ENCODE measurements at regions not wholly inside any gene's neighbourhood (a gene's known extent, or its start where the extent isn't known, plus 50 kb on each side); places are given as distances from the start of the nearest gene placed in this dataset.

DNA sequence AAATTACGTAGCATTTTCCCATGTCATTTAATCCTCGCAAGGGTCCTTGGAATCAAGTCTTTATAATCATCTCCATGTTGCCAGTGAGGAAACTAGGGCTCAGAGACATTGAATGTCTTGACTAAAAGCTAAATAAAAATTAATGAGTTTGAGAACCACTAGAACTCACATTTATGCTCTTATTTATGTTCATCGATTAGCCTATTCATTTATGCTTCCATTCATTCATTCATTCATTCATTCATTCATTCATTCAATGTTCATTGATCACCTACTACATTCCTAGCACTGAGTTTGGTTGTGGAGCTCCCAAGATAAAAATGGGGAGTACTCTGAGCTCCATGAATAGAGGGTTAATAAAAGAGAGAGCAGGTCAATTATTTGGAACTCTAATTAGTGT is 59.7 kb downstream of the KCNA1 start:
- H3K79me2 ChIP-seq (ENCODE audit: low read length): no peaks in the 10 kb centered on the region
- H3K4me1 ChIP-seq (ENCODE audit: low read length): peaks cover 6% of the 10 kb centered on the region
- H3K27ac ChIP-seq (ENCODE audit: low read length): no peak overlapping the region
- H3K4me2 ChIP-seq (ENCODE audit: low read length): no peak overlapping the region
- no peaks in the 10 kb centered on the region for H3K9me3 ChIP-seq (ENCODE audit: insufficient read depth, low read length)
- H3K36me3 ChIP-seq (replicated peaks; ENCODE audit: low read depth, low read length): no peaks in the 10 kb centered on the region
- TF ChIP-seq EZH2phosphoT487 (IDR thresholded peaks at IDR 0.05; ENCODE audit: low read depth): no peak
- TF ChIP-seq, protein P1, sequence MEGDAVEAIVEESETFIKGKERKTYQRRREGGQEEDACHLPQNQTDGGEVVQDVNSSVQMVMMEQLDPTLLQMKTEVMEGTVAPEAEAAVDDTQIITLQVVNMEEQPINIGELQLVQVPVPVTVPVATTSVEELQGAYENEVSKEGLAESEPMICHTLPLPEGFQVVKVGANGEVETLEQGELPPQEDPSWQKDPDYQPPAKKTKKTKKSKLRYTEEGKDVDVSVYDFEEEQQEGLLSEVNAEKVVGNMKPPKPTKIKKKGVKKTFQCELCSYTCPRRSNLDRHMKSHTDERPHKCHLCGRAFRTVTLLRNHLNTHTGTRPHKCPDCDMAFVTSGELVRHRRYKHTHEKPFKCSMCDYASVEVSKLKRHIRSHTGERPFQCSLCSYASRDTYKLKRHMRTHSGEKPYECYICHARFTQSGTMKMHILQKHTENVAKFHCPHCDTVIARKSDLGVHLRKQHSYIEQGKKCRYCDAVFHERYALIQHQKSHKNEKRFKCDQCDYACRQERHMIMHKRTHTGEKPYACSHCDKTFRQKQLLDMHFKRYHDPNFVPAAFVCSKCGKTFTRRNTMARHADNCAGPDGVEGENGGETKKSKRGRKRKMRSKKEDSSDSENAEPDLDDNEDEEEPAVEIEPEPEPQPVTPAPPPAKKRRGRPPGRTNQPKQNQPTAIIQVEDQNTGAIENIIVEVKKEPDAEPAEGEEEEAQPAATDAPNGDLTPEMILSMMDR (IDR thresholded peaks at IDR 0.05; ENCODE audit: low read depth, low read length): no peak
- H4K20me1 ChIP-seq (ENCODE audit: insufficient read depth, low read length): no peaks in the 10 kb centered on the region
- no peak overlapping the region for H3K4me3 ChIP-seq (ENCODE audit: low read length)
- no peak overlapping the region for H2AFZ ChIP-seq (ENCODE audit: low read depth, low read length)
- peaks cover 63% of the 10 kb centered on the region for H3K27me3 ChIP-seq (ENCODE audit: low read depth, low read length)
- H3K9ac ChIP-seq (ENCODE audit: low read length): no peak overlapping the region

GRCh38 chr12:4974217-4974616 is 64.5 kb downstream of the KCNA1 start:
- H2AFZ ChIP-seq (ENCODE audit: low read depth, low read length): no peak overlapping the region

DNA sequence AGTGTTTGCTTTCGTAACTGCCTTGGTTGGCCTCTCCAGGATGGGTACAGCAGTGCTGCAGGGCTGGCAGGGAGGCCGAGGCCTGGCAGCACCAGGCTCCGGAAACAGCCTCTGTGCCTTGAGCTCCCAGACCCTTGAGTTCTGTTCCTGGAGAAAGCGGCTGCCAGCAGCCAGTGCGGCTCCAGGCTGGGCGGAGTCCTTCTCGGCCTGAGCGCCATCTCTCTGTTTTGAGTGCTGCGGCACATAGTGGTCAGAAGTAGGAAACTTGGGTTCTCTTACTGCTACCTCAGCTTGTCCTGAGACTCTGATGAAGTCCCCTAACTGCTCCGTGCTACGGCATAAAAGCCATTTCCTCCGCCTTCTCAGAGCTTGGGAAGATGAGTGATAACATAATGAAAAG is 65.9 kb downstream of the KCNA1 start:
- Histone ChIP-seq H3K4me1 (ENCODE audit: low read length) (peaks cover 6% of the 10 kb centered on the region), H2AFZ (ENCODE audit: low read depth, low read length) (no peak overlapping the region), H3K4me3 (ENCODE audit: low read length) (no peak overlapping the region), H3K36me3 (replicated peaks; ENCODE audit: low read depth, low read length) (no peaks in the 10 kb centered on the region), H3K4me2 (ENCODE audit: low read length) (no peak overlapping the region), H3K9me3 (ENCODE audit: insufficient read depth, low read length) (no peaks in the 10 kb centered on the region), H3K27me3 (ENCODE audit: low read depth, low read length) (peaks cover 45% of the 10 kb centered on the region), H4K20me1 (ENCODE audit: insufficient read depth, low read length) (no peaks in the 10 kb centered on the region), H3K79me2 (ENCODE audit: low read length) (no peaks in the 10 kb centered on the region), H3K9ac (ENCODE audit: low read length) (no peak overlapping the region), H3K27ac (ENCODE audit: low read length) (no peak overlapping the region)
- no peak for TF ChIP-seq EZH2phosphoT487 (IDR thresholded peaks at IDR 0.05; ENCODE audit: low read depth)
- TF ChIP-seq, protein P1 (IDR thresholded peaks at IDR 0.05; ENCODE audit: low read depth, low read length): no peak

More at GRCh38 chr12:4974217-4974616, 64.5 kb downstream of the KCNA1 start:
- H3K27me3 ChIP-seq (ENCODE audit: low read depth, low read length): peaks cover 44% of the 10 kb centered on the region
- no peak overlapping the region for H3K27ac ChIP-seq (ENCODE audit: low read length)
- no peak overlapping the region for H3K4me2 ChIP-seq (ENCODE audit: low read length)
- H3K9ac ChIP-seq (ENCODE audit: low read length): no peak overlapping the region
- no peak for TF ChIP-seq EZH2phosphoT487 (IDR thresholded peaks at IDR 0.05; ENCODE audit: low read depth)
- TF ChIP-seq, protein P1 (IDR thresholded peaks at IDR 0.05; ENCODE audit: low read depth, low read length): no peak
- no peaks in the 10 kb centered on the region for H4K20me1 ChIP-seq (ENCODE audit: insufficient read depth, low read length)
- H3K79me2 ChIP-seq (ENCODE audit: low read length): no peaks in the 10 kb centered on the region
- no peak overlapping the region for H3K4me3 ChIP-seq (ENCODE audit: low read length)
- no peaks in the 10 kb centered on the region for H3K9me3 ChIP-seq (ENCODE audit: insufficient read depth, low read length)
- peaks cover 6% of the 10 kb centered on the region for H3K4me1 ChIP-seq (ENCODE audit: low read length)
- no peaks in the 10 kb centered on the region for H3K36me3 ChIP-seq (replicated peaks; ENCODE audit: low read depth, low read length)

DNA sequence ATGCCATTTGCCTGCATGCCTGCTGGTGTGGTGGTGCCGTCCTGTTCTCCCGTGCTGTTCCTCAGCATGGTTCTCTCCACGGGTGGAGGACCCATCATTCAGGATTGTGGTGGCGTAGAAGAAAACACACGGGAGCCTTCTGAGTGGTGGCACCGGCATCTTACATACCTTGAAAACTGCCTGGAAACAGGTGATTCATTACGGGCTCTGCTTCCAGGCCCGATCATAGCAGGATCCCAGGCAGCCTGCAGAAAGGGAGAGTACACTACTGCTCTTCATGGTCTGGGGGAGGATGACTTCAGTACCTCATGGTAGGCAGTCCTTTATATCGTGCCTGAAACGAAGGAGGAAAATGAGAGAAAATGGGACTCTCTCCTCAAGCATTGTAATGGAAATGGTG is 66.6 kb upstream of the KCNA5 start:
- TF ChIP-seq, protein P1 (IDR thresholded peaks at IDR 0.05; ENCODE audit: low read depth, low read length): no peak
- no peak for TF ChIP-seq EZH2phosphoT487 (IDR thresholded peaks at IDR 0.05; ENCODE audit: low read depth)
- no peak overlapping the region for H3K27ac ChIP-seq (ENCODE audit: low read length)
- H3K4me3 ChIP-seq (ENCODE audit: low read length): no peak overlapping the region
- no peaks in the 10 kb centered on the region for H3K9me3 ChIP-seq (ENCODE audit: insufficient read depth, low read length)
- H4K20me1 ChIP-seq (ENCODE audit: insufficient read depth, low read length): no peaks in the 10 kb centered on the region
- H3K4me2 ChIP-seq (ENCODE audit: low read length): no peak overlapping the region
- H3K4me1 ChIP-seq (ENCODE audit: low read length): peaks cover under 1% of the 10 kb centered on the region; the same call in 1 of the 2 replicates
- H3K36me3 ChIP-seq (replicated peaks; ENCODE audit: low read depth, low read length): no peaks in the 10 kb centered on the region
- H3K79me2 ChIP-seq (ENCODE audit: low read length): no peaks in the 10 kb centered on the region
- no peak overlapping the region for H2AFZ ChIP-seq (ENCODE audit: low read depth, low read length)
- H3K9ac ChIP-seq (ENCODE audit: low read length): no peak overlapping the region
- H3K27me3 ChIP-seq (ENCODE audit: low read depth, low read length): peaks cover 51% of the 10 kb centered on the region

Data from OCI-LY3 (cell line).